Duodenal mucosa (tissue), 2 donors: ENCODE measurements at regions not wholly inside any gene's neighbourhood (a gene's known extent, or its start where the extent isn't known, plus 50 kb on each side); places are given as distances from the start of the nearest gene placed in this dataset.

ENCODE experiments used
- H3K27ac ChIP-seq: one replicate; pipeline ENCODE4 v1.7.0; 2013; ENCODE audit warnings: low read depth, low read length
- H3K27me3 ChIP-seq, 2 donors: one replicate each; pipeline ENCODE4 v1.7.0; 2013; ENCODE audit warnings: low read length in 2 of 2, control low read depth in 1 of 2; ENCODE audit not compliant: insufficient read depth in 2 of 2, control insufficient read depth in 1 of 2
- H3K36me3 ChIP-seq, 2 donors: one replicate each; pipeline ENCODE4 v1.7.0; 2013; ENCODE audit warnings: low read length in 2 of 2, control low read depth in 1 of 2; ENCODE audit not compliant: insufficient read depth in 2 of 2, control insufficient read depth in 1 of 2
- H3K4me1 ChIP-seq, 2 donors: one replicate each; pipeline ENCODE4 v1.7.0; 2013; ENCODE audit warnings: low read length in 2 of 2, control low read depth in 1 of 2; ENCODE audit not compliant: insufficient read depth in 2 of 2, control insufficient read depth in 1 of 2
- H3K4me3 ChIP-seq, 2 donors: one replicate each; pipeline ENCODE4 v1.7.0; 2013; ENCODE audit warnings: low read length in 2 of 2, low read depth in 1 of 2
- H3K9ac ChIP-seq, 2 donors: one replicate each; pipeline ENCODE4 v1.7.0; 2013; ENCODE audit warnings: low read length in 2 of 2, low read depth in 1 of 2
- H3K9me3 ChIP-seq, 2 donors: one replicate each; pipeline ENCODE4 v1.7.0; 2013; ENCODE audit warnings: low read length in 2 of 2, control low read depth in 1 of 2; ENCODE audit not compliant: control insufficient read depth in 1 of 2

DNA sequence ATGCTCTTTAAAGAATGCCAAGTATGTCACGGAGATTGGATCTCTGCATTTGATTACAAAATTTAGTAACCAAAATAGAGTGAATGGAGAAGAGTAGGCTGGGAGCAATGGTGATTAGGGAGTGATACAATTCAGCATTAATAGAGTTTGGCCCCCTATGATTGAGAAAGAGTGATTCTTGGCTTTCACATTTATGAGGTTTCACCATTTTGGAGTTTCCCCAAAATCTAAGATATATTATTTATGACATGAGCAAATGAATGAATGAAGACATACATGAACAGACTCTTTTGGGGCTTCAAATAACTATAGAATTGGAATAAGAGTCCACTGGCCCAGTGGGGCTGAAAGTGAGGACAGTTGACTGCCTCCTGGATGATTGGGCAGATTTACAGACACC, 255.2 kb downstream of the LPIN1 start:
- no peaks in the 10 kb centered on the region for H3K36me3 ChIP-seq
- no peaks in the 10 kb centered on the region for H3K9me3 ChIP-seq
- H3K27me3 ChIP-seq: no peaks in the 10 kb centered on the region
- H3K4me1 ChIP-seq: no peaks in the 10 kb centered on the region
- H3K9ac ChIP-seq: no peak overlapping the region
- no peak overlapping the region for H3K4me3 ChIP-seq
- no peak overlapping the region for H3K27ac ChIP-seq

DNA sequence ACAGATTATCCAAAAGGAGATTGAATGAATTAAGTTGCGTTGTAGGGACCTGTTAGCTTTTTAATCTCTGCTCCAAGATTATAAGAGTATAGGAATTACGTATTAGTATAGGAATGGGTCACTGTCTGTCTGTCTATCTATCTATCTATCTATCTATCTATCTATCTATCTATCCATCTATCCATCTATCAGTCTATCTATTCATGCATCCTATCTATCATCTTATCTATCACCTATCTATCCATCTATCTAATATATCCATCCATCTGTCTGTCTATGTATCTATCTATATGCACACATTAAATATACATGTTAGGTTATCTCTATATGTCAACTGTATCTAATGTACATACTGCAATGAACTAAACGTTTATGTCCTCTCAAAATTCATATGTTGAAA, 255.8 kb downstream of the LPIN1 start:
- no peak overlapping the region for H3K4me3 ChIP-seq
- H3K9ac ChIP-seq: no peak overlapping the region
- no peak overlapping the region for H3K27ac ChIP-seq
- no peaks in the 10 kb centered on the region for H3K27me3 ChIP-seq
- no peaks in the 10 kb centered on the region for H3K4me1 ChIP-seq
- no peaks in the 10 kb centered on the region for H3K9me3 ChIP-seq
- no peaks in the 10 kb centered on the region for H3K36me3 ChIP-seq

GRCh38 chr2:12004713-12005112, 258.3 kb downstream of the LPIN1 start:
- H3K27me3 ChIP-seq: no peaks in the 10 kb centered on the region
- no peak overlapping the region for H3K4me3 ChIP-seq
- H3K9me3 ChIP-seq: no peaks in the 10 kb centered on the region
- H3K36me3 ChIP-seq: no peaks in the 10 kb centered on the region
- H3K4me1 ChIP-seq: no peaks in the 10 kb centered on the region
- no peak overlapping the region for H3K27ac ChIP-seq
- H3K9ac ChIP-seq: no peak overlapping the region

- Histone ChIP-seq H3K36me3 (no peaks in the 10 kb centered on the region), H3K27me3 (no peaks in the 10 kb centered on the region), H3K27ac (no peak overlapping the region), H3K9ac (no peak overlapping the region), H3K9me3 (no peaks in the 10 kb centered on the region), H3K4me3 (no peak overlapping the region), H3K4me1 (no peaks in the 10 kb centered on the region)
These were observed 259.7 kb downstream of the LPIN1 start for GRCh38 chr2:12005886-12006681.

GRCh38 chr2:12006850-12007249, 260.4 kb downstream of the LPIN1 start:
- Histone ChIP-seq H3K4me3 (no peak overlapping the region), H3K27me3 (no peaks in the 10 kb centered on the region)

DNA sequence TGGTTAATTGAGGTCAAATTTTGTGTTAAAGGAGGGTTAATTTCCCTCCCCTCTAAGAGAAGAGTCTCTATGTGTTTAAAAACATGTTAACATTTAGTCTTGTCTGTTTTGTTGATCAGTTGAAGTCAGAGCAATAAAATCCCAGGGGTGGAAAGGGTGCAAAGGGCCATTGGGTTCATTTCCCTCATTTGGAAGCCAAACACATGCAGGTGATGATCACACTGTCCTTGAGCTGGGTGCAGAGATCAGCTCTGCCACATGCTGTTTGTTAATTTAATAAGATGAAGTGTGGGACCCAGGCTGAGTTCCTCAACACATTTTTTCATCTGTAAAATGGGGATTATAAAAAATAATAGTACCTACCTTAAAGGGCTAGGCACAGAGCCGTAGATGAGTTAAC, 260.9 kb downstream of the LPIN1 start:
- Histone ChIP-seq H3K9me3 (no peaks in the 10 kb centered on the region), H3K4me1 (no peaks in the 10 kb centered on the region), H3K27ac (no peak overlapping the region), H3K36me3 (no peaks in the 10 kb centered on the region), H3K27me3 (no peaks in the 10 kb centered on the region), H3K9ac (no peak overlapping the region), H3K4me3 (no peak overlapping the region)

More at GRCh38 chr2:12006850-12007249, 260.4 kb downstream of the LPIN1 start:
- Histone ChIP-seq H3K4me1 (no peaks in the 10 kb centered on the region), H3K36me3 (no peaks in the 10 kb centered on the region), H3K9me3 (no peaks in the 10 kb centered on the region), H3K9ac (no peak overlapping the region), H3K27ac (no peak overlapping the region)

- Histone ChIP-seq H3K27me3 (no peaks in the 10 kb centered on the region), H3K27ac (no peak overlapping the region), H3K9ac (no peak overlapping the region), H3K4me3 (no peak overlapping the region), H3K36me3 (no peaks in the 10 kb centered on the region), H3K9me3 (no peaks in the 10 kb centered on the region), H3K4me1 (no peaks in the 10 kb centered on the region)
These were observed 262.1 kb downstream of the LPIN1 start for GRCh38 chr2:12008425-12009061.

DNA sequence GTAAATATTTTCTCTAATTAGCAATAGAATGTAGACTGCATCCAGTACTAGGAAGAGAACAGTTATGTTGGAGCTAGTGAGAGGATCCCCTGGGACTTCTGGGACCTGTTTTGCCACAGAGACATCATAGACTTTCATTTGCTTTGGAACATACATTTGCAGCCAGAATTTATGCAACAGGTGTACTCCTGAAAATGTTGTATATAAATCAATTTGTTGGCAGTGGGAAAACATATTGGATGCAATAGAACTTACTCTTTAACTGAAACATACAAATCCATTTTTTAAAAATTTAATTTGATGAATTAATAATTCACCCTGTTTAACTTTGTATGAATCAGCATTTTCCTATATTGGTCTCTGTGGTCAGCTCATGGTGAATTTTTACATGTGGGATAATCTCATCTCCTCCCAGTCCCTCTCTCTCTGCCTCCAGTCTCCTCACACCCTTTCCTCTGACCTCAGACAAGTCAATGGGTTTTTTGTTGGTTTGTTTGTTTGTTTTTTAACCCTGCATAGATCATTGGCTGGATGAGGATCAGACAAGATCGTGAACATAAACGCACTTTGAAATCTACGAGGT, 263.0 kb downstream of the LPIN1 start:
- H3K9me3 ChIP-seq: no peaks in the 10 kb centered on the region
- H3K4me1 ChIP-seq: no peaks in the 10 kb centered on the region
- H3K27me3 ChIP-seq: no peaks in the 10 kb centered on the region
- H3K9ac ChIP-seq: no peak overlapping the region
- H3K27ac ChIP-seq: no peak overlapping the region
- H3K36me3 ChIP-seq: no peaks in the 10 kb centered on the region
- H3K4me3 ChIP-seq: no peak overlapping the region

- H3K4me1 ChIP-seq: no peaks in the 10 kb centered on the region
- H3K9ac ChIP-seq: no peak overlapping the region
- no peak overlapping the region for H3K27ac ChIP-seq
- no peaks in the 10 kb centered on the region for H3K9me3 ChIP-seq
- H3K4me3 ChIP-seq: no peak overlapping the region
- H3K36me3 ChIP-seq: no peaks in the 10 kb centered on the region
- H3K27me3 ChIP-seq: no peaks in the 10 kb centered on the region
These were observed 263.6 kb downstream of the LPIN1 start for GRCh38 chr2:12010059-12010458.

GRCh38 chr2:12010779-12011178, 264.3 kb downstream of the LPIN1 start:
- Histone ChIP-seq H3K9ac (no peak overlapping the region), H3K4me1 (no peaks in the 10 kb centered on the region), H3K27me3 (no peaks in the 10 kb centered on the region), H3K36me3 (no peaks in the 10 kb centered on the region), H3K9me3 (no peaks in the 10 kb centered on the region), H3K4me3 (no peak overlapping the region), H3K27ac (no peak overlapping the region)
